ENCODE measurements at regions not wholly inside any gene's neighbourhood (a gene's known extent, or its start where the extent isn't known, plus 50 kb on each side); places are given as distances from the start of the nearest gene placed in this dataset.

- Histone ChIP-seq H3K4me3 (ENCODE audit: low read depth in 1 of 5, low read length in 5 of 5) (no peak overlapping the region), H3K4me1 (ENCODE audit: control insufficient read depth in 5 of 5, insufficient read depth in 5 of 5, low read length in 5 of 5) (peaks cover 0 to 8% (median 0%) of the 10 kb centered on the region in 5 donors), H3K9ac (ENCODE audit: low read length in 5 of 5) (no peak overlapping the region), H3K27me3 (ENCODE audit: control insufficient read depth in 5 of 5, insufficient read depth in 4 of 5, low read length in 5 of 5) (no peaks in the 10 kb centered on the region), H3K36me3 (ENCODE audit: control insufficient read depth in 5 of 5, insufficient read depth in 5 of 5, low read length in 5 of 5) (no peaks in the 10 kb centered on the region), H3K27ac (ENCODE audit: low read depth, low read length) (no peak overlapping the region), H3K9me3 (ENCODE audit: control insufficient read depth in 5 of 5, low read length in 5 of 5) (peaks cover 0 to 3% (median 0%) of the 10 kb centered on the region in 5 donors)
Observed at GRCh38 chr15:30030345-30030744, 52.4 kb upstream of the GOLGA8J start.

- peaks cover 0 to 12% (median 0%) of the 10 kb centered on the region in 5 donors for H3K4me1 ChIP-seq (ENCODE audit: control insufficient read depth in 5 of 5, insufficient read depth in 5 of 5, low read length in 5 of 5)
- H3K4me3 ChIP-seq (ENCODE audit: low read depth in 1 of 5, low read length in 5 of 5), result no peak overlapping the region
- H3K27ac ChIP-seq (ENCODE audit: low read depth, low read length), result no peak overlapping the region
Observed at GRCh38 chr15:30023798-30024295, 58.9 kb upstream of the GOLGA8J start.

GRCh38 chr15:30010746-30011145, 72.0 kb upstream of the GOLGA8J start:
- no peaks in the 10 kb centered on the region for H3K36me3 ChIP-seq (ENCODE audit: control insufficient read depth in 5 of 5, insufficient read depth in 5 of 5, low read length in 5 of 5)
- H3K4me3 ChIP-seq (ENCODE audit: low read depth in 1 of 5, low read length in 5 of 5), result no peak overlapping the region
- no peak overlapping the region for H3K27ac ChIP-seq (ENCODE audit: low read depth, low read length)
- peaks cover 0 to 5% (median 0%) of the 10 kb centered on the region in 5 donors for H3K27me3 ChIP-seq (ENCODE audit: control insufficient read depth in 5 of 5, insufficient read depth in 4 of 5, low read length in 5 of 5)
- no peaks in the 10 kb centered on the region for H3K4me1 ChIP-seq (ENCODE audit: control insufficient read depth in 5 of 5, insufficient read depth in 5 of 5, low read length in 5 of 5)
- H3K9me3 ChIP-seq (ENCODE audit: control insufficient read depth in 5 of 5, low read length in 5 of 5), result no peaks in the 10 kb centered on the region
- no peak overlapping the region for H3K9ac ChIP-seq (ENCODE audit: low read length in 5 of 5)

More at GRCh38 chr15:30023798-30024295, 58.9 kb upstream of the GOLGA8J start:
- Histone ChIP-seq H3K27me3 (ENCODE audit: control insufficient read depth in 5 of 5, insufficient read depth in 4 of 5, low read length in 5 of 5) (no peaks in the 10 kb centered on the region), H3K9ac (ENCODE audit: low read length in 5 of 5) (no peak overlapping the region), H3K9me3 (ENCODE audit: control insufficient read depth in 5 of 5, low read length in 5 of 5) (no peaks in the 10 kb centered on the region), H3K36me3 (ENCODE audit: control insufficient read depth in 5 of 5, insufficient read depth in 5 of 5, low read length in 5 of 5) (no peaks in the 10 kb centered on the region)

GRCh38 chr15:30008156-30008555, 74.6 kb upstream of the GOLGA8J start:
- Histone ChIP-seq H3K36me3 (ENCODE audit: control insufficient read depth in 5 of 5, insufficient read depth in 5 of 5, low read length in 5 of 5) (no peaks in the 10 kb centered on the region), H3K27me3 (ENCODE audit: control insufficient read depth in 5 of 5, insufficient read depth in 4 of 5, low read length in 5 of 5) (peaks cover 0 to 5% (median 0%) of the 10 kb centered on the region in 5 donors), H3K27ac (ENCODE audit: low read depth, low read length) (no peak overlapping the region), H3K4me1 (ENCODE audit: control insufficient read depth in 5 of 5, insufficient read depth in 5 of 5, low read length in 5 of 5) (no peaks in the 10 kb centered on the region), H3K4me3 (ENCODE audit: low read depth in 1 of 5, low read length in 5 of 5) (no peak overlapping the region), H3K9me3 (ENCODE audit: control insufficient read depth in 5 of 5, low read length in 5 of 5) (no peaks in the 10 kb centered on the region), H3K9ac (ENCODE audit: low read length in 5 of 5) (no peak overlapping the region)

- no peaks in the 10 kb centered on the region for H3K4me1 ChIP-seq (ENCODE audit: control insufficient read depth in 5 of 5, insufficient read depth in 5 of 5, low read length in 5 of 5)
- H3K27ac ChIP-seq (ENCODE audit: low read depth, low read length), result no peak overlapping the region
- H3K9me3 ChIP-seq (ENCODE audit: control insufficient read depth in 5 of 5, low read length in 5 of 5), result no peaks in the 10 kb centered on the region
- no peaks in the 10 kb centered on the region for H3K27me3 ChIP-seq (ENCODE audit: control insufficient read depth in 5 of 5, insufficient read depth in 4 of 5, low read length in 5 of 5)
- H3K9ac ChIP-seq (ENCODE audit: low read length in 5 of 5), result no peak overlapping the region
- H3K36me3 ChIP-seq (ENCODE audit: control insufficient read depth in 5 of 5, insufficient read depth in 5 of 5, low read length in 5 of 5), result no peaks in the 10 kb centered on the region
- no peak overlapping the region for H3K4me3 ChIP-seq (ENCODE audit: low read depth in 1 of 5, low read length in 5 of 5)
Observed at GRCh38 chr15:30001602-30002001, 81.2 kb upstream of the GOLGA8J start.

- H3K9me3 ChIP-seq (ENCODE audit: control insufficient read depth in 5 of 5, low read length in 5 of 5), result no peaks in the 10 kb centered on the region
- H3K9ac ChIP-seq (ENCODE audit: low read length in 5 of 5), result no peak overlapping the region
- H3K4me3 ChIP-seq (ENCODE audit: low read depth in 1 of 5, low read length in 5 of 5), result no peak overlapping the region
- H3K27me3 ChIP-seq (ENCODE audit: control insufficient read depth in 5 of 5, insufficient read depth in 4 of 5, low read length in 5 of 5), result no peaks in the 10 kb centered on the region
- no peak overlapping the region for H3K27ac ChIP-seq (ENCODE audit: low read depth, low read length)
- H3K4me1 ChIP-seq (ENCODE audit: control insufficient read depth in 5 of 5, insufficient read depth in 5 of 5, low read length in 5 of 5), result no peaks in the 10 kb centered on the region
- H3K36me3 ChIP-seq (ENCODE audit: control insufficient read depth in 5 of 5, insufficient read depth in 5 of 5, low read length in 5 of 5), result no peaks in the 10 kb centered on the region
Observed at GRCh38 chr15:29998033-29998432, 84.7 kb upstream of the GOLGA8J start.

GRCh38 chr15:29997499-29997898, 85.3 kb upstream of the GOLGA8J start:
- H3K27me3 ChIP-seq (ENCODE audit: control insufficient read depth in 5 of 5, insufficient read depth in 4 of 5, low read length in 5 of 5), result no peaks in the 10 kb centered on the region
- no peaks in the 10 kb centered on the region for H3K9me3 ChIP-seq (ENCODE audit: control insufficient read depth in 5 of 5, low read length in 5 of 5)
- H3K27ac ChIP-seq (ENCODE audit: low read depth, low read length), result no peak overlapping the region
- H3K36me3 ChIP-seq (ENCODE audit: control insufficient read depth in 5 of 5, insufficient read depth in 5 of 5, low read length in 5 of 5), result no peaks in the 10 kb centered on the region
- H3K9ac ChIP-seq (ENCODE audit: low read length in 5 of 5), result no peak overlapping the region
- no peaks in the 10 kb centered on the region for H3K4me1 ChIP-seq (ENCODE audit: control insufficient read depth in 5 of 5, insufficient read depth in 5 of 5, low read length in 5 of 5)
- no peak overlapping the region for H3K4me3 ChIP-seq (ENCODE audit: low read depth in 1 of 5, low read length in 5 of 5)

GRCh38 chr15:29994284-29994683, 88.5 kb upstream of the GOLGA8J start:
- Histone ChIP-seq H3K27ac (ENCODE audit: low read depth, low read length) (no peak overlapping the region), H3K4me1 (ENCODE audit: control insufficient read depth in 5 of 5, insufficient read depth in 5 of 5, low read length in 5 of 5) (no peaks in the 10 kb centered on the region), H3K36me3 (ENCODE audit: control insufficient read depth in 5 of 5, insufficient read depth in 5 of 5, low read length in 5 of 5) (no peaks in the 10 kb centered on the region), H3K27me3 (ENCODE audit: control insufficient read depth in 5 of 5, insufficient read depth in 4 of 5, low read length in 5 of 5) (no peaks in the 10 kb centered on the region), H3K9me3 (ENCODE audit: control insufficient read depth in 5 of 5, low read length in 5 of 5) (no peaks in the 10 kb centered on the region), H3K9ac (ENCODE audit: low read length in 5 of 5) (no peak overlapping the region), H3K4me3 (ENCODE audit: low read depth in 1 of 5, low read length in 5 of 5) (no peak overlapping the region)

GRCh38 chr15:29990954-29991353, 91.8 kb upstream of the GOLGA8J start:
- H3K9me3 ChIP-seq (ENCODE audit: control insufficient read depth in 5 of 5, low read length in 5 of 5), result no peaks in the 10 kb centered on the region
- no peaks in the 10 kb centered on the region for H3K36me3 ChIP-seq (ENCODE audit: control insufficient read depth in 5 of 5, insufficient read depth in 5 of 5, low read length in 5 of 5)
- no peaks in the 10 kb centered on the region for H3K27me3 ChIP-seq (ENCODE audit: control insufficient read depth in 5 of 5, insufficient read depth in 4 of 5, low read length in 5 of 5)

GRCh38 chr15:29990035-29990434, 92.7 kb upstream of the GOLGA8J start:
- Histone ChIP-seq H3K4me3 (ENCODE audit: low read depth in 1 of 5, low read length in 5 of 5) (no peak overlapping the region), H3K27ac (ENCODE audit: low read depth, low read length) (no peak overlapping the region), H3K27me3 (ENCODE audit: control insufficient read depth in 5 of 5, insufficient read depth in 4 of 5, low read length in 5 of 5) (no peaks in the 10 kb centered on the region), H3K9me3 (ENCODE audit: control insufficient read depth in 5 of 5, low read length in 5 of 5) (no peaks in the 10 kb centered on the region), H3K4me1 (ENCODE audit: control insufficient read depth in 5 of 5, insufficient read depth in 5 of 5, low read length in 5 of 5) (peaks cover 0 to 10% (median 6%) of the 10 kb centered on the region in 5 donors), H3K36me3 (ENCODE audit: control insufficient read depth in 5 of 5, insufficient read depth in 5 of 5, low read length in 5 of 5) (no peaks in the 10 kb centered on the region), H3K9ac (ENCODE audit: low read length in 5 of 5) (no peak overlapping the region)

More at GRCh38 chr15:29990954-29991353, 91.8 kb upstream of the GOLGA8J start:
- H3K4me3 ChIP-seq (ENCODE audit: low read depth in 1 of 5, low read length in 5 of 5), result no peak overlapping the region
- H3K9ac ChIP-seq (ENCODE audit: low read length in 5 of 5), result no peak overlapping the region
- H3K4me1 ChIP-seq (ENCODE audit: control insufficient read depth in 5 of 5, insufficient read depth in 5 of 5, low read length in 5 of 5), result peaks cover 0 to 10% (median 6%) of the 10 kb centered on the region in 5 donors
- no peak overlapping the region for H3K27ac ChIP-seq (ENCODE audit: low read depth, low read length)
